Peyer's patch (tissue), 4 donors: ENCODE measurements at regions not wholly inside any gene's neighbourhood (a gene's known extent, or its start where the extent isn't known, plus 50 kb on each side); places are given as distances from the start of the nearest gene placed in this dataset.

Experiments used
- CTCF ChIP-seq, 6 experiments: fragments of 450-650 bp in 4 of 6; fragments of 200-600 bp in 2 of 6; sonication (generic) in 1 of 6; IDR thresholded peaks; one replicate each; pipeline ENCODE4 v1.5.1; 2017 to 2019; ENCODE audit warnings: antibody characterized with exemption in 6 of 6, mild to moderate bottlenecking in 3 of 6, moderate library complexity in 1 of 6
- POLR2A ChIP-seq, 2 donors: fragments of 450-650 bp; IDR thresholded peaks; one replicate each; pipeline ENCODE4 v1.5.1; 2017; ENCODE audit warnings: antibody characterized with exemption in 2 of 2, mild to moderate bottlenecking in 2 of 2, moderate library complexity in 2 of 2

GRCh38 chr4:107490116-107490515 lies 229.9 kb downstream of the PAPSS1 start:
- no peak for TF ChIP-seq POLR2A (IDR thresholded peaks at IDR 0.05)
- no peak for TF ChIP-seq CTCF (IDR thresholded peaks at IDR 0.05)
